ENCODE measurements at regions not wholly inside any gene's neighbourhood (a gene's known extent, or its start where the extent isn't known, plus 50 kb on each side); places are given as distances from the start of the nearest gene placed in this dataset.

GRCh38 chr5:167561796-167562195, 729.6 kb upstream of the WWC1 start:
- TF ChIP-seq EZH2 (IDR thresholded peaks at IDR 0.05), result no peak

GRCh38 chr5:167564275-167564674, 727.2 kb upstream of the WWC1 start:
- H3K36me3 ChIP-seq (ENCODE audit: insufficient read depth, low read length), result no peaks in the 10 kb centered on the region
- no peak for DNase-seq (ENCODE audit: low read depth, low spot score)
- no peak overlapping the region for H3K9ac ChIP-seq (ENCODE audit: insufficient read length)
- no peak overlapping the region for H3K27ac ChIP-seq
- no peak overlapping the region for H3K4me3 ChIP-seq
- TF ChIP-seq POLR2AphosphoS5 (IDR thresholded peaks at IDR 0.05; ENCODE audit: borderline replicate concordance, low read depth, low read length) (no peak), EZH2 (IDR thresholded peaks at IDR 0.05) (no peak)
- no peaks in the 10 kb centered on the region for H3K9me3 ChIP-seq (ENCODE audit: low read depth, low read length)

More at GRCh38 chr5:167561796-167562195, 729.6 kb upstream of the WWC1 start:
- Histone ChIP-seq H3K4me3 (no peak overlapping the region), H3K9ac (ENCODE audit: insufficient read length) (no peak overlapping the region), H3K36me3 (ENCODE audit: insufficient read depth, low read length) (no peaks in the 10 kb centered on the region), H3K27ac (no peak overlapping the region), H3K9me3 (ENCODE audit: low read depth, low read length) (no peaks in the 10 kb centered on the region)
- DNase-seq (ENCODE audit: low read depth, low spot score), result no peak

- no peak for DNase-seq (ENCODE audit: low read depth, low spot score)
- no peaks in the 10 kb centered on the region for H3K36me3 ChIP-seq (ENCODE audit: insufficient read depth, low read length)
- no peak overlapping the region for H3K9ac ChIP-seq (ENCODE audit: insufficient read length)
- H3K9me3 ChIP-seq (ENCODE audit: low read depth, low read length), result no peaks in the 10 kb centered on the region
- TF ChIP-seq FOXP2 (optimal IDR thresholded peaks at IDR 0.05; ENCODE audit: control extremely low read depth, extremely low read length, insufficient read depth) (no peak), EZH2 (IDR thresholded peaks at IDR 0.05) (no peak), POLR2AphosphoS5 (IDR thresholded peaks at IDR 0.05; ENCODE audit: borderline replicate concordance, low read depth, low read length) (no peak)
- no peak overlapping the region for H3K4me3 ChIP-seq
- H3K27ac ChIP-seq, result no peak overlapping the region
These were observed 726.1 kb upstream of the WWC1 start for GRCh38 chr5:167565189-167565954.

GRCh38 chr5:167570431-167570830, 721.0 kb upstream of the WWC1 start:
- Histone ChIP-seq H3K4me3 (no peak overlapping the region), H3K9me3 (ENCODE audit: low read depth, low read length) (no peaks in the 10 kb centered on the region), H3K27ac (no peak overlapping the region), H3K36me3 (ENCODE audit: insufficient read depth, low read length) (no peaks in the 10 kb centered on the region), H3K9ac (ENCODE audit: insufficient read length) (no peak overlapping the region)
- TF ChIP-seq FOXP2 (optimal IDR thresholded peaks at IDR 0.05; ENCODE audit: control extremely low read depth, extremely low read length, insufficient read depth) (no peak), POLR2AphosphoS5 (IDR thresholded peaks at IDR 0.05; ENCODE audit: borderline replicate concordance, low read depth, low read length) (no peak), EZH2 (IDR thresholded peaks at IDR 0.05) (no peak)
- DNase-seq (ENCODE audit: low read depth, low spot score), result no peak

- TF ChIP-seq FOXP2 (optimal IDR thresholded peaks at IDR 0.05; ENCODE audit: control extremely low read depth, extremely low read length, insufficient read depth) (no peak), POLR2AphosphoS5 (IDR thresholded peaks at IDR 0.05; ENCODE audit: borderline replicate concordance, low read depth, low read length) (no peak), EZH2 (IDR thresholded peaks at IDR 0.05) (no peak)
- Histone ChIP-seq H3K4me3 (no peak overlapping the region), H3K9ac (ENCODE audit: insufficient read length) (no peak overlapping the region), H3K36me3 (ENCODE audit: insufficient read depth, low read length) (no peaks in the 10 kb centered on the region), H3K9me3 (ENCODE audit: low read depth, low read length) (no peaks in the 10 kb centered on the region), H3K27ac (no peak overlapping the region)
- DNase-seq (ENCODE audit: low read depth, low spot score), result no peak
These were observed 719.6 kb upstream of the WWC1 start for GRCh38 chr5:167571824-167572223.

GRCh38 chr5:167573370-167574127, 717.9 kb upstream of the WWC1 start:
- TF ChIP-seq POLR2AphosphoS5 (IDR thresholded peaks at IDR 0.05; ENCODE audit: borderline replicate concordance, low read depth, low read length) (no peak), FOXP2 (optimal IDR thresholded peaks at IDR 0.05; ENCODE audit: control extremely low read depth, extremely low read length, insufficient read depth) (no peak), EZH2 (IDR thresholded peaks at IDR 0.05) (no peak)
- Histone ChIP-seq H3K4me3 (peak overlapping the region; percentile 90), H3K9me3 (ENCODE audit: low read depth, low read length) (no peaks in the 10 kb centered on the region), H3K27ac (peak overlapping the region; percentile 78), H3K36me3 (ENCODE audit: insufficient read depth, low read length) (no peaks in the 10 kb centered on the region), H3K9ac (ENCODE audit: insufficient read length) (peak overlapping the region; percentile 80)
- DNase-seq (ENCODE audit: low read depth, low spot score), result no peak

- Histone ChIP-seq H3K4me3 (peak overlapping the region; percentile 90), H3K36me3 (ENCODE audit: insufficient read depth, low read length) (no peaks in the 10 kb centered on the region), H3K9ac (ENCODE audit: insufficient read length) (peak overlapping the region; percentile 80), H3K27ac (peak overlapping the region; percentile 84; the same call in 1 of the 2 replicates), H3K9me3 (ENCODE audit: low read depth, low read length) (no peaks in the 10 kb centered on the region)
- TF ChIP-seq POLR2AphosphoS5 (IDR thresholded peaks at IDR 0.05; ENCODE audit: borderline replicate concordance, low read depth, low read length) (no peak), EZH2 (IDR thresholded peaks at IDR 0.05) (no peak), FOXP2 (optimal IDR thresholded peaks at IDR 0.05; ENCODE audit: control extremely low read depth, extremely low read length, insufficient read depth) (no peak)
- DNase-seq (ENCODE audit: low read depth, low spot score), result no peak
These were observed 717.0 kb upstream of the WWC1 start for GRCh38 chr5:167574464-167574863.

GRCh38 chr5:167575330-167575729, 716.1 kb upstream of the WWC1 start:
- no peak for DNase-seq (ENCODE audit: low read depth, low spot score)
- peak overlapping the region; percentile 90 for H3K4me3 ChIP-seq
- H3K9me3 ChIP-seq (ENCODE audit: low read depth, low read length), result no peaks in the 10 kb centered on the region
- TF ChIP-seq FOXP2 (optimal IDR thresholded peaks at IDR 0.05; ENCODE audit: control extremely low read depth, extremely low read length, insufficient read depth) (no peak), POLR2AphosphoS5 (IDR thresholded peaks at IDR 0.05; ENCODE audit: borderline replicate concordance, low read depth, low read length) (no peak), EZH2 (IDR thresholded peaks at IDR 0.05) (no peak)
- peak overlapping the region; percentile 84 for H3K27ac ChIP-seq
- peak overlapping the region; percentile 80 for H3K9ac ChIP-seq (ENCODE audit: insufficient read length)
- H3K36me3 ChIP-seq (ENCODE audit: insufficient read depth, low read length), result no peaks in the 10 kb centered on the region
